ENCODE measurements at regions not wholly inside any gene's neighbourhood (a gene's known extent, or its start where the extent isn't known, plus 50 kb on each side); places are given as distances from the start of the nearest gene placed in this dataset.

- TF ChIP-seq POLR2A (IDR thresholded peaks at IDR 0.05), result no peak
- no peak for TF ChIP-seq CTCF (IDR thresholded peaks at IDR 0.05)
Measured at GRCh38 chr2:128751746-128752145, 433.1 kb upstream of the HS6ST1 start.
